SK-N-SH (cell line): ENCODE measurements at regions not wholly inside any gene's neighbourhood (a gene's known extent, or its start where the extent isn't known, plus 50 kb on each side); places are given as distances from the start of the nearest gene placed in this dataset.

Experiments used
- CTCF ChIA-PET: fragments of 300-600, 350-600 bp; formaldehyde crosslinking; extraction: SDS; loops from one replicate; lab custom pipeline; 2021; lab: Yijun Ruan, JAX
- POLR2A ChIA-PET: fragments of 350-600 bp; sonication (Branson Sonifier 250); formaldehyde crosslinking; extraction: SDS; loops from one replicate; lab custom pipeline; 2020; ENCODE audit warnings: antibody characterized with exemption, inconsistent platforms; lab: Yijun Ruan, JAX
- DNase-seq: peaks from one replicate; pipeline ENCODE4 v3.0.0; 2012
- H2AFZ ChIP-seq: fragments of 200-600 bp; sonication (generic); 2 replicates; pipeline ENCODE4 v1.8.1; 2016; ENCODE audit warnings: antibody characterized with exemption, mild to moderate bottlenecking, low read depth
- H3F3A ChIP-seq: fragments of 200-600 bp; sonication (generic); replicated peaks from 2 replicates; pipeline ENCODE3; 2016; ENCODE audit warnings: antibody characterized with exemption, mild to moderate bottlenecking; ENCODE audit not compliant: insufficient read depth
- H3K27ac ChIP-seq, 2 experiments: fragments of 200-500 bp in 1 of 2; fragments of 200-600 bp in 1 of 2; sonication (Bioruptor generic) in 1 of 2; sonication (generic), shearing (Covaris generic) in 1 of 2; 2 replicates each; pipeline versions ENCODE4 v1.5.1 to v1.6.1; 2014 to 2016; ENCODE audit warnings: low read depth in 2 of 2, inconsistent platforms in 1 of 2, low read length in 1 of 2, mild to moderate bottlenecking in 1 of 2, mixed read lengths in 1 of 2
- H3K27me3 ChIP-seq: fragments of 200-600 bp; sonication (generic), shearing (Covaris generic); 2 replicates; pipeline ENCODE4 v1.6.1; 2016; ENCODE audit warnings: mixed run types; ENCODE audit not compliant: insufficient read depth
- H3K36me3 ChIP-seq, 2 experiments: fragments of 200-500 bp in 1 of 2; fragments of 200-600 bp in 1 of 2; sonication (Bioruptor generic) in 1 of 2; sonication (generic) in 1 of 2; replicated peaks in 1 of 2; 2 replicates each; pipeline versions ENCODE3 to v1.5.1; 2014 to 2016; ENCODE audit warnings: low read length in 1 of 2, mild to moderate bottlenecking in 1 of 2; ENCODE audit not compliant: insufficient read depth in 2 of 2, control insufficient read depth in 1 of 2
- H3K4me1 ChIP-seq, 2 experiments: fragments of 200-500 bp in 1 of 2; fragments of 200-600 bp in 1 of 2; sonication (Bioruptor generic) in 1 of 2; sonication (generic), shearing (Covaris generic) in 1 of 2; 2 replicates each; pipeline versions ENCODE4 v1.5.1 to v1.6.1; 2014 to 2016; ENCODE audit warnings: low read depth in 1 of 2, low read length in 1 of 2, mixed run types in 1 of 2; ENCODE audit not compliant: insufficient read depth in 2 of 2, control insufficient read depth in 1 of 2
- H3K4me2 ChIP-seq: fragments of 200-600 bp; sonication (generic), shearing (Covaris generic); 2 replicates; pipeline ENCODE4 v1.6.1; 2017; ENCODE audit warnings: mixed run types
- H3K4me3 ChIP-seq, 2 experiments: fragments of 200-500 bp in 1 of 2; fragments of 200-600 bp in 1 of 2; sonication (Bioruptor generic) in 1 of 2; sonication (generic), shearing (Covaris generic) in 1 of 2; 2 replicates each; pipeline versions ENCODE4 v1.5.1 to v1.8.1; 2014 to 2016; ENCODE audit warnings: low read depth in 2 of 2, inconsistent platforms in 1 of 2, low read length in 1 of 2, mild to moderate bottlenecking in 1 of 2, mixed read lengths in 1 of 2, moderate library complexity in 1 of 2
- H3K79me2 ChIP-seq: fragments of 200-600 bp; sonication (generic); 2 replicates; pipeline ENCODE4 v1.8.1; 2017; ENCODE audit warnings: mild to moderate bottlenecking; ENCODE audit not compliant: insufficient read depth
- H3K9ac ChIP-seq: fragments of 200-600 bp; sonication (generic); 2 replicates; pipeline ENCODE4 v1.6.1; 2017; ENCODE audit warnings: mixed run types
- H3K9me2 ChIP-seq: fragments of 200-600 bp; sonication (generic); 2 replicates; pipeline ENCODE4 v1.6.1; 2017; ENCODE audit warnings: mixed run types
- H3K9me3 ChIP-seq: fragments of 200-600 bp; sonication (generic); 2 replicates; pipeline ENCODE4 v1.6.1; 2017; ENCODE audit warnings: mixed run types, mild to moderate bottlenecking, moderate library complexity
- H4K20me1 ChIP-seq: fragments of 200-600 bp; sonication (generic); 2 replicates; pipeline ENCODE4 v1.6.1; 2017; ENCODE audit warnings: mild to moderate bottlenecking, mixed run types; ENCODE audit not compliant: insufficient read depth
- ELF1 ChIP-seq: IDR thresholded peaks from 2 replicates; pipeline ENCODE4 v1.4.0; 2012
- EP300 ChIP-seq, 2 experiments: IDR thresholded peaks; 2 replicates each; pipeline versions ENCODE4 v1.4.0 to v1.6.1; 2012; ENCODE audit warnings: borderline replicate concordance in 1 of 2, low read depth in 1 of 2, low read length in 1 of 2
- EZH2phosphoT487 ChIP-seq: fragments of 200-600 bp; sonication (generic); IDR thresholded peaks from 2 replicates; pipeline ENCODE4 v1.6.1; 2017; ENCODE audit warnings: low read depth, mixed run types, mild to moderate bottlenecking, antibody characterized with exemption, moderate library complexity, borderline replicate concordance
- FOXM1 ChIP-seq: IDR thresholded peaks from 2 replicates; pipeline ENCODE4 v1.4.0; 2012; ENCODE audit warnings: low read depth, mild to moderate bottlenecking
- GATA2 ChIP-seq: sonication (generic); formaldehyde crosslinking; IDR thresholded peaks from 2 replicates; pipeline ENCODE4 v1.5.0; 2020; ENCODE audit warnings: mild to moderate bottlenecking, missing genetic modification reagents
- RCOR1 ChIP-seq: fragments of 150-350 bp; IDR thresholded peaks from 2 replicates; pipeline ENCODE4 v1.6.1; 2017; ENCODE audit warnings: antibody characterized with exemption, low read length
- RFX5 ChIP-seq: IDR thresholded peaks from 2 replicates; pipeline ENCODE4 v1.6.1; 2012; ENCODE audit warnings: mild to moderate bottlenecking, improper control_type of control experiment, low read length
- RXRA ChIP-seq: IDR thresholded peaks from 2 replicates; pipeline ENCODE4 v1.4.0; 2012; ENCODE audit warnings: low read depth, mild to moderate bottlenecking, borderline replicate concordance
- TAF1 ChIP-seq: IDR thresholded peaks from 2 replicates; pipeline ENCODE4 v1.6.1; 2012; ENCODE audit warnings: low read depth, mild to moderate bottlenecking, low read length, moderate library complexity, borderline replicate concordance
- TEAD4 ChIP-seq: IDR thresholded peaks from 2 replicates; pipeline ENCODE4 v1.4.0; 2012; ENCODE audit warnings: mild to moderate bottlenecking, borderline replicate concordance; ENCODE audit not compliant: insufficient read depth
- USF1 ChIP-seq: IDR thresholded peaks from 2 replicates; pipeline ENCODE4 v1.4.0; 2012; ENCODE audit warnings: low read depth, borderline replicate concordance
- USF2 ChIP-seq: fragments of 150-350 bp; IDR thresholded peaks from 2 replicates; pipeline ENCODE4 v1.6.1; 2017; ENCODE audit warnings: antibody characterized with exemption, low read length, low read depth, borderline replicate concordance
- whole genome bisulfite sequencing: methylation state at CpG from one replicate; pipeline ENCODE4 v1.1.6; 2017; ENCODE audit warnings: low lambda C conversion rate; 5-methylcytosine and 5-hydroxymethylcytosine counted together
- TF ChIP-seq, protein P1 (sequence below): IDR thresholded peaks from 2 replicates; pipeline ENCODE4 v1.4.0; 2012; ENCODE audit warnings: low read depth
- TF ChIP-seq, protein P2 (sequence below): fragments of 200-600 bp; sonication (generic); IDR thresholded peaks from 2 replicates; pipeline ENCODE4 v1.6.1; 2017; ENCODE audit warnings: antibody characterized with exemption, mild to moderate bottlenecking, moderate library complexity

GRCh38 chr18:78602430-78602829 lies 377.2 kb upstream of the SALL3 start:
- no peak overlapping the region for H3K9ac ChIP-seq
- TF ChIP-seq TAF1, result no peak
- TF ChIP-seq, all 33 proteins: peak for 0
- POLR2A ChIA-PET, result no interaction called here

DNA sequence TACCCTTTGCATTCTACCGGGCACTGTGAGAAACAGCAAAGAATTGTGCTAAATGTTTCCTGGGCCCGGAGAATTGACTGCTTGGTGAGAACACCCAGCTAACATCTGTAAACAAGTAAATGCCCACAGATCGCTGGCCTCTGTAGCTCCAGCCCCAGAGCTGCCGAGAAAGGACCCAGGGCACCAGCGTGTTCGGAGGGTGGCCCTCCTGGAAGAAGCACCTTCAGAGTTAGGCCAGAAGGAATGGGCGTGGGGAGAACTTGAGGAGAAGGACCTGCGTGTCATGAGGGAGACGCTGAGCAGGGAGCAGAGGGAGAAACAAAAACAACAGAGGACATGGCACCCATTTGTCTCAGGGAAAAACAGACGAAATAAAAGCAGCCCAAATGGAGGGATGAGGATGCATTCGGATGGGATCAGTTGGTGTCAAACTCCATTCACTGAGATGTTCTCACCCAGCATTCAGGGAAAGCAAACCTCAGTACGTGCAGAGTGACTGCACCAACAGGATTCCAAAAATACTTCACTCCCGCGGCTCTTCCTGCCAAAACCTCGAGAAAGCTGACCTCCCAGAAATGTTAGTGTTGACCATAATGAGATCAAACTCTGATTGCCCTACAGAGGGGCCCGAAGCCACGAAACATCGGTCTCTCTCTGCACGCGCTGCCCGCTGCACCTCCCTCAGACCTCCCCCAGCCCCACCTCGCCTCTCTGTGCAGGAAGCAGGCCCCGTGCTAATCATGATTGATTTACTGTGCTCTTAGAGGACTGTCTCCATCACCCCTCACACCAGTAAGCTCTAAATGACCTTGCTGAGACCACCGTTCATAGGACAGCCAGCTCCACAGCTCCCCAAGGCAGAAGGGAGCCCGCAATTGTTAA lies 376.3 kb upstream of the SALL3 start:
- no peaks in the 10 kb centered on the region for H3K9me3 ChIP-seq
- H3K4me3 ChIP-seq, result no peak overlapping the region
- no peak overlapping the region for H3K4me2 ChIP-seq
- no peaks in the 10 kb centered on the region for H3F3A ChIP-seq
- no peak overlapping the region for H3K9ac ChIP-seq
- peaks cover 7% of the 10 kb centered on the region; the same call in 1 of the 2 replicates for H3K27me3 ChIP-seq
- no peak overlapping the region for H2AFZ ChIP-seq
- ChIA-PET CTCF (no interaction called here), POLR2A (no interaction called here)
- H3K9me2 ChIP-seq, result no peaks in the 10 kb centered on the region
- H3K79me2 ChIP-seq, result no peaks in the 10 kb centered on the region
- no peak overlapping the region for H3K27ac ChIP-seq
- TF ChIP-seq RFX5 (no peak), USF2 (no peak), GATA2 (no peak), RXRA (no peak), EZH2phosphoT487 (no peak), USF1 (no peak), FOXM1 (no peak), EP300 (IDR thresholded peaks at IDR 0.05; ENCODE audit: borderline replicate concordance in 1 of 2, low read depth in 1 of 2, low read length in 1 of 2) (no peak), TEAD4 (no peak), TAF1 (no peak), ELF1 (no peak), RCOR1 (no peak)
- TF ChIP-seq, protein P1, sequence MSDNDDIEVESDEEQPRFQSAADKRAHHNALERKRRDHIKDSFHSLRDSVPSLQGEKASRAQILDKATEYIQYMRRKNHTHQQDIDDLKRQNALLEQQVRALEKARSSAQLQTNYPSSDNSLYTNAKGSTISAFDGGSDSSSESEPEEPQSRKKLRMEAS, result no peak
- TF ChIP-seq, protein P2, sequence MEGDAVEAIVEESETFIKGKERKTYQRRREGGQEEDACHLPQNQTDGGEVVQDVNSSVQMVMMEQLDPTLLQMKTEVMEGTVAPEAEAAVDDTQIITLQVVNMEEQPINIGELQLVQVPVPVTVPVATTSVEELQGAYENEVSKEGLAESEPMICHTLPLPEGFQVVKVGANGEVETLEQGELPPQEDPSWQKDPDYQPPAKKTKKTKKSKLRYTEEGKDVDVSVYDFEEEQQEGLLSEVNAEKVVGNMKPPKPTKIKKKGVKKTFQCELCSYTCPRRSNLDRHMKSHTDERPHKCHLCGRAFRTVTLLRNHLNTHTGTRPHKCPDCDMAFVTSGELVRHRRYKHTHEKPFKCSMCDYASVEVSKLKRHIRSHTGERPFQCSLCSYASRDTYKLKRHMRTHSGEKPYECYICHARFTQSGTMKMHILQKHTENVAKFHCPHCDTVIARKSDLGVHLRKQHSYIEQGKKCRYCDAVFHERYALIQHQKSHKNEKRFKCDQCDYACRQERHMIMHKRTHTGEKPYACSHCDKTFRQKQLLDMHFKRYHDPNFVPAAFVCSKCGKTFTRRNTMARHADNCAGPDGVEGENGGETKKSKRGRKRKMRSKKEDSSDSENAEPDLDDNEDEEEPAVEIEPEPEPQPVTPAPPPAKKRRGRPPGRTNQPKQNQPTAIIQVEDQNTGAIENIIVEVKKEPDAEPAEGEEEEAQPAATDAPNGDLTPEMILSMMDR, result no peak
- 1% methylated on average over 21 of the region's 25 CpGs for WGBS
- H3K4me1 ChIP-seq, result no peaks in the 10 kb centered on the region
- DNase-seq, result no peak
- no peaks in the 10 kb centered on the region for H3K36me3 ChIP-seq
- H4K20me1 ChIP-seq, result no peaks in the 10 kb centered on the region

More at GRCh38 chr18:78602430-78602829, 377.2 kb upstream of the SALL3 start:
- H3K4me1 ChIP-seq, result no peaks in the 10 kb centered on the region
- no peak overlapping the region for H3K4me3 ChIP-seq
- CTCF ChIA-PET, result no interaction called here
- H3K9me3 ChIP-seq, result no peaks in the 10 kb centered on the region
- no peak overlapping the region for H3K4me2 ChIP-seq
- H4K20me1 ChIP-seq, result no peaks in the 10 kb centered on the region
- WGBS, result 7% methylated on average over 6 of the region's 12 CpGs
- H3K27ac ChIP-seq, result no peak overlapping the region
- H3K27me3 ChIP-seq, result peaks cover 7% of the 10 kb centered on the region; the same call in 1 of the 2 replicates
- H3K9me2 ChIP-seq, result no peaks in the 10 kb centered on the region
- no peaks in the 10 kb centered on the region for H3F3A ChIP-seq
- H2AFZ ChIP-seq, result no peak overlapping the region
- no peaks in the 10 kb centered on the region for H3K79me2 ChIP-seq
- no peaks in the 10 kb centered on the region for H3K36me3 ChIP-seq
- no peak for DNase-seq
